Liver (tissue), 2 donors: ENCODE measurements at regions not wholly inside any gene's neighbourhood (a gene's known extent, or its start where the extent isn't known, plus 50 kb on each side); places are given as distances from the start of the nearest gene placed in this dataset.

Experiments
- YY1 ChIP-seq: IDR thresholded peaks from 2 replicates; pipeline ENCODE4 v1.6.1; 2016; ENCODE audit warnings: antibody characterized with exemption, mild to moderate bottlenecking
- TF ChIP-seq, protein P1 (sequence below): fragments of 150-350 bp; IDR thresholded peaks from 2 replicates; pipeline ENCODE4 v1.5.1; 2017; ENCODE audit warnings: improper control_type of control experiment, low read depth, low read length; ENCODE audit not compliant: missing input control
- donor health status: healthy.

DNA sequence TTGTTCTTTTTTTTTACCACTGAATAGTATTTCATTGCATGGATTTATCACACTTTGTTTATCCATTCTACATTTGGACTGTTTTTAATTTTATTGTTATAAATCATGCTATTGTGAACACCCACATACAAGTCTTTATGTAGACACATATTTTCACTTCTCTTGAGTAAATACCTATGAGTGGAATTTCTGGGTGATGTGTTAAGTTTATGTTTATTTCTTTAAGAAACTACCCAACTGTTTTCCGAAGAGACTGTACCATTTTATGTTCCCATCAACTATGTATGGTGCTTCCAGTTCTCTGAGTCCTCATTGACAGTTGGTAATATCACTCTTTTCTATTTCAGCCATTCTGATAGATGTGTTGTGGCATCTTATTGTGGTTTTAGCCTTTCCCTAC is 54.0 kb downstream of the RIN2 start:
- TF ChIP-seq YY1: no peak
- TF ChIP-seq, protein P1, sequence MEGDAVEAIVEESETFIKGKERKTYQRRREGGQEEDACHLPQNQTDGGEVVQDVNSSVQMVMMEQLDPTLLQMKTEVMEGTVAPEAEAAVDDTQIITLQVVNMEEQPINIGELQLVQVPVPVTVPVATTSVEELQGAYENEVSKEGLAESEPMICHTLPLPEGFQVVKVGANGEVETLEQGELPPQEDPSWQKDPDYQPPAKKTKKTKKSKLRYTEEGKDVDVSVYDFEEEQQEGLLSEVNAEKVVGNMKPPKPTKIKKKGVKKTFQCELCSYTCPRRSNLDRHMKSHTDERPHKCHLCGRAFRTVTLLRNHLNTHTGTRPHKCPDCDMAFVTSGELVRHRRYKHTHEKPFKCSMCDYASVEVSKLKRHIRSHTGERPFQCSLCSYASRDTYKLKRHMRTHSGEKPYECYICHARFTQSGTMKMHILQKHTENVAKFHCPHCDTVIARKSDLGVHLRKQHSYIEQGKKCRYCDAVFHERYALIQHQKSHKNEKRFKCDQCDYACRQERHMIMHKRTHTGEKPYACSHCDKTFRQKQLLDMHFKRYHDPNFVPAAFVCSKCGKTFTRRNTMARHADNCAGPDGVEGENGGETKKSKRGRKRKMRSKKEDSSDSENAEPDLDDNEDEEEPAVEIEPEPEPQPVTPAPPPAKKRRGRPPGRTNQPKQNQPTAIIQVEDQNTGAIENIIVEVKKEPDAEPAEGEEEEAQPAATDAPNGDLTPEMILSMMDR: no peak
